ENCODE measurements at regions not wholly inside any gene's neighbourhood (a gene's known extent, or its start where the extent isn't known, plus 50 kb on each side); places are given as distances from the start of the nearest gene placed in this dataset.
"Not testable (repeated sequence)": the region's sequence is repeated elsewhere in the genome, so short reads cannot be mapped to it uniquely, and the experiment has no call there.

DNA sequence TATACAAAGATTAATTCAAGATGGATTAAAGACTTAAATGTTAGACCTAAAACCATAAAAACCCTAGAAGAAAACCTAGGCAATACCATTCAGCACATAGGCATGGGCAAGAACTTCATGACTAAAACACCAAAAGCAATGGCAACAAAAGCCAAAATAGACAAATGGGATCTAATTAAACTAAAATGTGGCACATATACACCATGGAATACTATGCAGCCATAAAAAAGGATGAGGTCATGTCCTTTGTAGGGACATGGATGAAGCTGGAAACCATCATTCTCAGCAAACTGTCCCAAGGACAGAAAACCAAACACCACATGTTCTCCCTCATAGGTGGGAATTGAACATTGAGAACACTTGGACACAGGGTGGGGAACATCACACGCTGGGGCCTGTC lies 133.4 kb upstream of the APOOL start:
- not testable (repeated sequence) for DNase-seq

DNA sequence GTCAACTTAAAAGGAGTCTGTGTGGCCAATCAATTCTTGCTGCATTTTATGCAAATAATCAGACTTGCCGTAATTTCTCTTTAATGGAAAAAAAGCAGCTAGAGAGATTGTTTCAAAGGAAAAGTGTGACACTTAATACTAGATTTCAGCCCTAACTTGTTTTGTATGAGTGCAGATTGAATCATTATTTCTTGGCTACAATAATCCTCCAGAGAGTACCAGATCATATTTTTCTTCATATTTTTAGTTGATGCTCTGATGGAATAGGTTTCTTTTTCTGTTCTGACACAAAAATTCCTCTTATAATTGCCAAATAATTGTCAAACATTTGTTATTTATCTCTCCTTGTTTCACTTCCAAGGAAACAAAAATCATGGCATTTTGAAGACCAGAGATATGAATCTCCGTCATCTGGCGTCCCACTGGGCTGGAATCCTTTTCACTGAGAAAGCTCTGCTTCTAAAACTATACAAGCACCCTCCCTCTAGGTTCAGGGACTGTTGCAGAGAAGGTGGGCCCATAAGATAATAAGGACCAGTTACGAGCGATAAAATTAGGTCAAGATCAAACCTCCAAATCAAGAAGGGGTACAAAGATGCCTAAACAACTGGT lies 131.4 kb upstream of the APOOL start:
- not testable (repeated sequence) for DNase-seq

DNA sequence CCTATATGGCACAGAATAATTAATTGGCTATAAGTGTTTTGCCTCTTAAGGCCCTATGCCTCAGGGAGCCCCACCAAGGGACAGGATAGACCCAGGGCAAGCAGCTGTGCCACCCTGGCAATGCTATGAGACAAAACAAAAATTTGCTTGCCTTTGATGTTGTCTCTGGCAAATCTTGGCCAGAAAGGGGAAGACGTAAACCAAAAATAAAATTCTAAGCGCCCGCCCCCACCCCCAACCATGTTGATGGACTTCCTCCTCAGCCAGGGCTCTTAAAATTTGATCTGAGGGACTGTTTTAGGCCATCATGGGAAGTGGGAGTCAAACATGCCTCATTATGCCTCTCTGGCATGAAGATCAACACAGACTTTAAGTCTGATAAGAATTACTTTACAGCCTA lies 130.5 kb upstream of the APOOL start:
- DNase-seq = peak in 2 of 3 donors; percentile 6 to 17

DNA sequence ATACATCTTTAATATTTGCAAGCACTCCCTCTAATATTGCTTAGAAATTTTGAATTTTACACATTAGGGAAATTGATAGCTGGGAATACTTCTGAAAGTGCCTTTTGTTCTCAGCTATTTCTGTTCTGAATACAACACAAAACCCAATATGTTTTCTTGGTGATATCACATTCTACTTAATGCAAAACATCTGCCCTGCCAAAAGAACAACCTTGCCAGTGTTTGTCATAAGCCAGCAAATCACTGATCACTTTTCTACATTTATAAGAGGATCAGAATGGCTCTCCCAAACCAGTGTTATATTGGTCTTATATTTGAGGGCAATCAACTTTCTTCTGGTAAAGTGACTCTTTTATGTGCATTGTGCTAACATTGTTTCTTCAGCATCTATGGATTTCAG lies 126.8 kb upstream of the APOOL start:
- no peak for DNase-seq

GRCh38 chrX:84893897-84894296 lies 109.8 kb upstream of the APOOL start:
- DNase-seq = no peak

DNA sequence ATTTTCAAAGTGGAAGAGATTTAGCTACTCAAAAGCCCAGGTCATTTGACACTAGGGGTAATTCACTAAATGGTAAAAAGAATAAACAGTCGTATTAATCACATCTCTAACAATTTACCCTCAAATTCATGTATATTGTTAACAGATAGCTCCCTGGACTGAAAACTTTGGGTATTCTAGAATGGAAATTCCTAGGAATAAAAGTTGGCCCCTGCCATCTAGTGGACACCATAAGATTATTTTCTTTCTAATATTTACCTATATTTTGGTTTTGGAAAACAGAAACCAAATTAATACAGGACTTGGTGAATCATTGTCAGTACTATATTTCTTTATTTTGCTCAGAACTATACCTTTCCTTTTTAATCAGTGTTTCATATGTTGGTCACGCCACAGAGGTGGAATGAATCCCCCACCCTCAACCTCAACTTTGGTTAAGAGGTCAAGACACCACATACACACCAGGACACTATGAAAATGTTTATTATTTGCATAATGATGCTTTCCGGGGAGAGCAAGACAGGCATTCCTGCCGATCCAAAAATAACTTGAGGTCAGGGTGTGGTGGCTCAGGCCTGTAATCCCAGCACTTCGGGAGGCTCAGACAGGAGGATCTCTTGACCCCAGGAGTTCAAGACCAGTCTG lies 96.2 kb upstream of the APOOL start:
- DNase-seq = peak; percentile 5 to 18 (median 17)

DNA sequence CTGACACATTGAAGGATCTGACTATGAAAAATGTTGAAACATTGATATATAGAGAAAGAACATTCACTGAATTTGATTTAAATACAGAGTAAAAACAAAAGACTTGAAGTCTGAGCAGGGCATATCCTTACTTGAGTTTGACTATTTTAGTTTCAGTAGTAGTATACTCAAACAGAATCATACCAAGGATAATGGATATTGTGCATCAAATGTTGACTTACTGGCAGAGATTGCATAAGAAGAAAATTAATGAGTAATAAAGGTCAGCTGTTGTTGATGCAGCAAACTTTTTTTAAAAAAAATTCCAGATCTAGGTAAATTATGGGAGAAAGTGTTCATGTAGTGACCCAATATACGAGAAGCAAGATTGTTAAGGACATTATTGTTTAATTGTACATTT lies 94.5 kb upstream of the APOOL start:
- DNase-seq = no peak

DNA sequence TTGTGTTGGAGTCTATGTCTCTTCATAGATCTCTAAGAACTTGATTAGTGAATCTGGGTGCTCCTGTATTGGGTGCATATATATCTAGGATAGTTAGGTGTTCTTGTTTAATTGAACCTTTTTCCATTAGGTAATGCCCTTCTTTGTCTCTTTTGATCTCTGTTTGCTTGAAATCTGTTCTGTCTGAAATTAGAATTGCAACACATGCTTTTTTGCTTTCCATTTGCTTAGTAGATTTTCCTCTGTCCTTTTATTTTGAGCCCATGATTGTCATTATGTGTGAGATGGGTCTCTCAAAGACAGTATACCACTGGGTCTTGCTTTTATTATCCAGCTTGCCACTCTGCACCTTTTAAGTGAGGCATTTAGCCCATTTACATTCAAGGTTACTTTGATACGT lies 79.1 kb upstream of the APOOL start:
- DNase-seq = no peak

GRCh38 chrX:84932814-84933213 lies 70.9 kb upstream of the APOOL start:
- DNase-seq = no peak

- no peak for DNase-seq
These were observed 69.6 kb upstream of the APOOL start for GRCh38 chrX:84933956-84934556.
